HCT116 (cell line): ENCODE measurements at regions not wholly inside any gene's neighbourhood (a gene's known extent, or its start where the extent isn't known, plus 50 kb on each side); places are given as distances from the start of the nearest gene placed in this dataset.

Source experiments
- ATAC-seq: fragments of 200-7000 bp; cut with Tn5 transposase; 2 replicates; pipeline ENCODE4 v1.9.1; 2020; ENCODE audit warnings: mild to moderate bottlenecking, moderate library complexity
- BruUV-seq: library from RNA; stranded (reverse); fragments of 400-500 nt; replicated peaks from 2 replicates; lab custom pipeline; 2021; lab: Mats Ljungman, UMichigan
- CTCF ChIA-PET: fragments of 300-600 bp; sonication (Branson Sonifier 250); formaldehyde crosslinking; loops from one replicate; lab custom pipeline; 2021; ENCODE audit warnings: antibody characterized with exemption; lab: Charles Lee
- POLR2A ChIA-PET: fragments of 300-600, 350-600 bp; sonication (Branson Sonifier 250); formaldehyde crosslinking; loops from one replicate; lab custom pipeline; 2021; ENCODE audit warnings: antibody characterized with exemption; lab: Charles Lee
- RAD21 ChIA-PET, 2 experiments: fragments of 300-600 bp; sonication (Branson Sonifier 250); formaldehyde crosslinking; loops; one replicate each; lab custom pipeline; 2023; ENCODE audit warnings: low total read pairs in 2 of 2; ENCODE audit not compliant: uncharacterized antibody in 2 of 2, unreplicated experiment in 2 of 2, low non-redundant PET in 1 of 2; lab: Charles Lee
- DNase-seq: peaks from one replicate; pipeline ENCODE4 v3.0.0-alpha.2; 2010; ENCODE audit warnings: low read depth, low spot score
- H2AFZ ChIP-seq: fragments of 200-600 bp; shearing (Covaris generic), sonication (generic); 2 replicates; pipeline ENCODE4 v1.6.1; 2017; ENCODE audit warnings: low read depth, mixed run types, mixed read lengths, antibody characterized with exemption, low read length; ENCODE audit not compliant: poor library complexity, severe bottlenecking
- H3K27ac ChIP-seq: 2 replicates; pipeline ENCODE4 v1.5.1; 2012; ENCODE audit warnings: low read depth, low read length
- H3K27me3 ChIP-seq: fragments of 200-600 bp; sonication (generic); 2 replicates; pipeline ENCODE4 v1.6.1; 2016; ENCODE audit warnings: mixed run types, low read length, mixed read lengths; ENCODE audit not compliant: insufficient read depth
- H3K36me3 ChIP-seq, 2 experiments: fragments of 200-500 bp in 1 of 2; fragments of 200-600 bp in 1 of 2; sonication (Bioruptor generic) in 1 of 2; sonication (generic) in 1 of 2; 2 replicates each; pipeline versions ENCODE4 v1.5.1 to v1.6.1; 2014 to 2016; ENCODE audit warnings: low read length in 2 of 2, inconsistent platforms in 1 of 2, mixed read lengths in 1 of 2, mixed run types in 1 of 2; ENCODE audit not compliant: insufficient read depth in 2 of 2, control insufficient read depth in 1 of 2
- H3K4me1 ChIP-seq, 2 experiments: fragments of 200-600 bp in 1 of 2; sonication (generic) in 1 of 2; 2 replicates each; pipeline versions ENCODE4 v1.5.1 to v1.6.1; 2012 to 2017; ENCODE audit warnings: low read length in 2 of 2, inconsistent platforms in 1 of 2, mild to moderate bottlenecking in 1 of 2, mixed read lengths in 1 of 2, mixed run types in 1 of 2, moderate library complexity in 1 of 2; ENCODE audit not compliant: insufficient read depth in 2 of 2, control insufficient read depth in 1 of 2
- H3K4me2 ChIP-seq: fragments of 200-600 bp; sonication (generic); 2 replicates; pipeline ENCODE4 v1.6.1; 2017; ENCODE audit warnings: mixed run types, low read length, mixed read lengths
- H3K4me3 ChIP-seq, 2 experiments: fragments of 200-600 bp in 1 of 2; sonication (generic) in 1 of 2; replicated peaks in 1 of 2; 2 replicates each; pipeline ENCODE4 v1.5.1; 2011 to 2016; ENCODE audit warnings: low read length in 2 of 2, control low read depth in 1 of 2, low read depth in 1 of 2, mild to moderate bottlenecking in 1 of 2, mixed read lengths in 1 of 2, mixed run types in 1 of 2
- H3K79me2 ChIP-seq: fragments of 200-600 bp; sonication (generic); 2 replicates; pipeline ENCODE4 v1.6.1; 2017; ENCODE audit warnings: mild to moderate bottlenecking, mixed run types, low read length, moderate library complexity, mixed read lengths; ENCODE audit not compliant: insufficient read depth
- H3K9ac ChIP-seq: fragments of 200-600 bp; sonication (generic); 2 replicates; pipeline ENCODE4 v1.6.1; 2016; ENCODE audit warnings: low read length, mixed read lengths
- H3K9me2 ChIP-seq: fragments of 200-600 bp; sonication (generic), shearing (Covaris generic); 2 replicates; pipeline ENCODE4 v1.6.1; 2017; ENCODE audit warnings: mixed run types, mild to moderate bottlenecking, moderate library complexity; ENCODE audit not compliant: insufficient read depth
- H3K9me3 ChIP-seq, 2 experiments: fragments of 200-500 bp in 1 of 2; fragments of 200-600 bp in 1 of 2; sonication (Bioruptor generic) in 1 of 2; sonication (generic) in 1 of 2; 2 replicates each; pipeline ENCODE4 v1.6.1; 2014 to 2017; ENCODE audit warnings: low read length in 2 of 2, mixed read lengths in 2 of 2, inconsistent platforms in 1 of 2, low read depth in 1 of 2, mild to moderate bottlenecking in 1 of 2, mixed run types in 1 of 2, moderate library complexity in 1 of 2; ENCODE audit not compliant: control insufficient read depth in 1 of 2, insufficient read depth in 1 of 2
- H4K20me1 ChIP-seq: fragments of 200-600 bp; sonication (generic), shearing (Covaris generic); 2 replicates; pipeline ENCODE4 v1.6.1; 2017; ENCODE audit warnings: mixed run types, mild to moderate bottlenecking, moderate library complexity; ENCODE audit not compliant: insufficient read depth
- ATF3 ChIP-seq: IDR thresholded peaks from 2 replicates; pipeline ENCODE4 v1.6.1; 2012
- CBX3 ChIP-seq: IDR thresholded peaks from 2 replicates; pipeline ENCODE4 v1.6.1; 2012; ENCODE audit warnings: low read depth
- CEBPB ChIP-seq: IDR thresholded peaks from 2 replicates; pipeline ENCODE4 v1.6.1; 2012; ENCODE audit warnings: low read depth
- ELF1 ChIP-seq: IDR thresholded peaks from 2 replicates; pipeline ENCODE4 v1.6.1; 2012; ENCODE audit warnings: low read depth, borderline replicate concordance
- EZH2phosphoT487 ChIP-seq: fragments of 200-600 bp; IDR thresholded peaks from 2 replicates; pipeline ENCODE4 v1.6.1; 2018; ENCODE audit warnings: antibody characterized with exemption, borderline replicate concordance
- JUND ChIP-seq: IDR thresholded peaks from 2 replicates; pipeline ENCODE4 v1.6.1; 2012
- MAX ChIP-seq: IDR thresholded peaks from 2 replicates; pipeline ENCODE4 v1.6.1; 2012
- POLR2A ChIP-seq: IDR thresholded peaks from 2 replicates; pipeline ENCODE4 v1.7.0; 2011; ENCODE audit warnings: borderline replicate concordance; ENCODE audit not compliant: insufficient read depth, insufficient read length; ENCODE audit errors: extremely low read depth
- REST ChIP-seq: IDR thresholded peaks from 2 replicates; pipeline ENCODE4 v1.6.1; 2012; ENCODE audit warnings: low read depth
- SRF ChIP-seq: IDR thresholded peaks from 2 replicates; pipeline ENCODE4 v1.6.1; 2012; ENCODE audit warnings: low read depth
- ZFX ChIP-seq: fragments of 450-650 bp; IDR thresholded peaks from 2 replicates; pipeline ENCODE4 v1.6.1; 2017
- intact Hi-C: fragments of 100-400 bp; cut with micrococcal nuclease; formaldehyde crosslinking; loops from 2 replicates; pipeline ENCODE4 v1.10.0; 2022

GRCh38 chr12:40584763-40585162, 107.5 kb upstream of the CNTN1 start:
- no TSS peak for BruUV-seq
- intact Hi-C loops, result no loop called here

More at GRCh38 chr12:40584763-40585162, 107.5 kb upstream of the CNTN1 start:
- Histone ChIP-seq H3K79me2 (no peaks in the 10 kb centered on the region), H2AFZ (no peak overlapping the region), H3K36me3 (no peaks in the 10 kb centered on the region), H3K27me3 (no peaks in the 10 kb centered on the region), H3K9me3 (no peaks in the 10 kb centered on the region; a peak in 1 of 4 replicates), H3K4me2 (no peak overlapping the region), H3K27ac (no peak overlapping the region), H3K4me3 (no peak overlapping the region), H4K20me1 (no peaks in the 10 kb centered on the region), H3K4me1 (no peaks in the 10 kb centered on the region), H3K9ac (no peak overlapping the region), H3K9me2 (no peaks in the 10 kb centered on the region)
- RAD21 ChIA-PET, result no interaction called here
- POLR2A ChIA-PET, result no interaction called here
- TF ChIP-seq SRF (no peak), REST (no peak), EZH2phosphoT487 (no peak), POLR2A (no peak), MAX (no peak), ATF3 (no peak), CBX3 (no peak), ZFX (no peak), CEBPB (no peak), JUND (no peak), ELF1 (no peak)
- ATAC-seq (no peak), DNase-seq (no peak)
- CTCF ChIA-PET, result no interaction called here
